HG02870 (cell line): ENCODE measurements at regions not wholly inside any gene's neighbourhood (a gene's known extent, or its start where the extent isn't known, plus 50 kb on each side); places are given as distances from the start of the nearest gene placed in this dataset.
"Not testable (repeated sequence)": the region's sequence is repeated elsewhere in the genome, so short reads cannot be mapped to it uniquely, and the experiment has no call there.

Experiments
- ATAC-seq: cut with Tn5 transposase; IDR thresholded peaks from one replicate; pipeline ENCODE4 v1.9.1; 2021; ENCODE audit warnings: mild to moderate bottlenecking, moderate library complexity; ENCODE audit not compliant: unreplicated experiment

GRCh38 chr10:120047926-120048325 is 155.4 kb downstream of the SEC23IP start:
- ATAC-seq = no peak

GRCh38 chr10:120048391-120048790 is 155.9 kb downstream of the SEC23IP start:
- ATAC-seq = no peak

- no peak for ATAC-seq
Observed at GRCh38 chr10:120051671-120052070, 159.1 kb downstream of the SEC23IP start.

GRCh38 chr10:120052964-120053702 is 160.6 kb downstream of the SEC23IP start:
- ATAC-seq = no peak

GRCh38 chr10:120059790-120060189 is 167.3 kb downstream of the SEC23IP start:
- not testable (repeated sequence) for ATAC-seq

GRCh38 chr10:120067427-120067826 is 174.9 kb downstream of the SEC23IP start:
- no peak for ATAC-seq

GRCh38 chr10:120069700-120070099 is 177.2 kb downstream of the SEC23IP start:
- no peak for ATAC-seq

GRCh38 chr10:120075349-120075748 is 182.8 kb downstream of the SEC23IP start:
- ATAC-seq = no peak

- no peak for ATAC-seq
Observed at GRCh38 chr10:120076996-120077706, 184.6 kb downstream of the SEC23IP start.

- ATAC-seq = peak; percentile 71
Observed at GRCh38 chr10:120077707-120078492, 185.4 kb downstream of the SEC23IP start.

- ATAC-seq = no peak
Observed at GRCh38 chr10:120085096-120085796, 192.7 kb downstream of the SEC23IP start.

GRCh38 chr10:120086066-120086465 is 193.5 kb downstream of the SEC23IP start:
- ATAC-seq = no peak

GRCh38 chr10:120087109-120087508 is 194.6 kb downstream of the SEC23IP start:
- ATAC-seq = no peak

- ATAC-seq = no peak
Observed at GRCh38 chr10:120095875-120096274, 203.3 kb downstream of the SEC23IP start.

- no peak for ATAC-seq
Observed at GRCh38 chr10:120097766-120098165, 205.2 kb downstream of the SEC23IP start.

- ATAC-seq = no peak
Observed at GRCh38 chr10:120098232-120098930, 205.9 kb downstream of the SEC23IP start.

GRCh38 chr10:120103738-120104560 is 211.4 kb downstream of the SEC23IP start:
- no peak for ATAC-seq

GRCh38 chr10:120105001-120105400 is 212.5 kb downstream of the SEC23IP start:
- ATAC-seq = no peak

- no peak for ATAC-seq
Observed at GRCh38 chr10:120105492-120105891, 213.0 kb downstream of the SEC23IP start.
